ENCODE measurements at regions not wholly inside any gene's neighbourhood (a gene's known extent, or its start where the extent isn't known, plus 50 kb on each side); places are given as distances from the start of the nearest gene placed in this dataset.

- H3K4me3 ChIP-seq (ENCODE audit: low read depth, low read length) = no peak overlapping the region
- no peak for TF ChIP-seq CTCF (IDR thresholded peaks at IDR 0.05)
- no peaks in the 10 kb centered on the region for H3K27me3 ChIP-seq (ENCODE audit: control insufficient read depth, insufficient read depth, low read length)
- H3K27ac ChIP-seq = no peak overlapping the region
- H3K9ac ChIP-seq = no peak overlapping the region
- H3K4me2 ChIP-seq (ENCODE audit: low read length) = no peak overlapping the region
- H3K9me3 ChIP-seq (ENCODE audit: control insufficient read depth, low read length) = no peaks in the 10 kb centered on the region
- no peaks in the 10 kb centered on the region for H3K79me2 ChIP-seq
- H3K36me3 ChIP-seq (ENCODE audit: control insufficient read depth, insufficient read depth, low read length) = no peaks in the 10 kb centered on the region
- H2AFZ ChIP-seq = no peak overlapping the region
- no peaks in the 10 kb centered on the region for H3K4me1 ChIP-seq
These were observed 421.0 kb upstream of the CNTN4 start for GRCh38 chr3:1677576-1678156.

DNA sequence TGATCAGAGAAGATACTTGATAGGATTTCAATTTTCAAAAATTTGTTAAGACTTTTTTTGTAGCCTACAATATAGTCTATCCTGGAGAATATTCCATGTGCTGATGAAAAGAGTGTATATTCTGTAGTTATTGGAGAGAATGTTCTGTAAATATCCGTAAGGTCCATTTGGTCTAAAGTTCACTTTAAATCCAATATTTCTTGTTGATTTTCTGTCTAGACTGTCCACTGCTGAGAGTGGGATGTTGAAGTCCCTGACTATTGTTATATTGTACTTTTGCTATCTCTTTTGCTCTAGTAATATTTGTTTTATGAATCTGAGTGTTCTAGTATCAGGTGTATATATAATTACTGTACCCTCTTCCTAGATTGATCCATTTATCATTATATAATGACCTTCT, 406.2 kb upstream of the CNTN4 start:
- no peaks in the 10 kb centered on the region for H3K4me1 ChIP-seq
- no peaks in the 10 kb centered on the region for H3K36me3 ChIP-seq (ENCODE audit: control insufficient read depth, insufficient read depth, low read length)
- no peak overlapping the region for H3K27ac ChIP-seq
- TF ChIP-seq CTCF (IDR thresholded peaks at IDR 0.05) = no peak
- H2AFZ ChIP-seq = no peak overlapping the region
- no peak overlapping the region for H3K4me3 ChIP-seq (ENCODE audit: low read depth, low read length)
- no peaks in the 10 kb centered on the region for H3K9me3 ChIP-seq (ENCODE audit: control insufficient read depth, low read length)
- H3K9ac ChIP-seq = no peak overlapping the region
- H3K4me2 ChIP-seq (ENCODE audit: low read length) = no peak overlapping the region
- H3K27me3 ChIP-seq (ENCODE audit: control insufficient read depth, insufficient read depth, low read length) = no peaks in the 10 kb centered on the region
- H3K79me2 ChIP-seq = no peaks in the 10 kb centered on the region

- Histone ChIP-seq H3K4me2 (ENCODE audit: low read length) (no peak overlapping the region), H3K36me3 (ENCODE audit: control insufficient read depth, insufficient read depth, low read length) (no peaks in the 10 kb centered on the region), H3K4me1 (no peaks in the 10 kb centered on the region), H3K9ac (no peak overlapping the region), H3K4me3 (ENCODE audit: low read depth, low read length) (no peak overlapping the region), H3K27ac (no peak overlapping the region), H3K9me3 (ENCODE audit: control insufficient read depth, low read length) (no peaks in the 10 kb centered on the region), H3K27me3 (ENCODE audit: control insufficient read depth, insufficient read depth, low read length) (no peaks in the 10 kb centered on the region), H2AFZ (no peak overlapping the region), H3K79me2 (no peaks in the 10 kb centered on the region)
- TF ChIP-seq CTCF (IDR thresholded peaks at IDR 0.05) = no peak
These were observed 405.5 kb upstream of the CNTN4 start for GRCh38 chr3:1693145-1693544.

DNA sequence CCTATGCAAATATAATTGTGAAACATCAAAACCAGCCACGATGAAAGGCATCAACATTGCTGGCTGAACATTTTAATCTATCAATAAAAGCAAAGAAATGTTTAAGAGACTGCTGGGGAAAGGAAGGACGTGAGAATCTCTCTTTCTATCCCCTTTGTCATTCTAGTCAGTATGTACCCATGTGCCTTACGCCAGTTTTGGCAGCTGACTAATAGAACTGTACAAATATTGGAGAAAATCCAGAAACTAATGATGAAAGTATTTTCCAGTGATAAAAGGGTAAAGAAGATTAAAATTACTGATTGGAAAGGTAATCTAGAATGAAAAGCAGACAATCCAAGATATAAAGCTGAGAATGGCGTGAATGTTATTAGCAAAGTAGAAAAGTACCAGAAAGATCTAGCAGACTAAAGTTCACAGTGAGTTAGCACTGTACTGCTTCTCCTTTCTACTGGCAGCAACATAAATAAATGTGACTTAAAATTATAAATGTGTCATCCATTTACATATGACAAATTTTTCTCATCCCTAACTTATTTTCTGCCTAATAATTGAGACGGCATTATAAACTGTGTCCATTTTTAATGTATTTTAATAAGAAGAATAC, 401.9 kb upstream of the CNTN4 start:
- no peaks in the 10 kb centered on the region for H3K27me3 ChIP-seq (ENCODE audit: control insufficient read depth, insufficient read depth, low read length)
- no peaks in the 10 kb centered on the region for H3K9me3 ChIP-seq (ENCODE audit: control insufficient read depth, low read length)
- no peak overlapping the region for H3K27ac ChIP-seq
- no peak overlapping the region for H3K9ac ChIP-seq
- H3K4me1 ChIP-seq = no peaks in the 10 kb centered on the region
- H3K36me3 ChIP-seq (ENCODE audit: control insufficient read depth, insufficient read depth, low read length) = no peaks in the 10 kb centered on the region
- H3K4me3 ChIP-seq (ENCODE audit: low read depth, low read length) = no peak overlapping the region
- no peak for TF ChIP-seq CTCF (IDR thresholded peaks at IDR 0.05)
- no peaks in the 10 kb centered on the region for H3K79me2 ChIP-seq
- H3K4me2 ChIP-seq (ENCODE audit: low read length) = no peak overlapping the region
- no peak overlapping the region for H2AFZ ChIP-seq

- TF ChIP-seq CTCF (IDR thresholded peaks at IDR 0.05) = no peak
- Histone ChIP-seq H3K9ac (no peak overlapping the region), H3K4me2 (ENCODE audit: low read length) (no peak overlapping the region), H3K4me3 (ENCODE audit: low read depth, low read length) (no peak overlapping the region), H2AFZ (no peak overlapping the region), H3K36me3 (ENCODE audit: control insufficient read depth, insufficient read depth, low read length) (no peaks in the 10 kb centered on the region), H3K4me1 (no peaks in the 10 kb centered on the region), H3K9me3 (ENCODE audit: control insufficient read depth, low read length) (no peaks in the 10 kb centered on the region), H3K79me2 (no peaks in the 10 kb centered on the region), H3K27me3 (ENCODE audit: control insufficient read depth, insufficient read depth, low read length) (no peaks in the 10 kb centered on the region), H3K27ac (no peak overlapping the region)
These were observed 399.2 kb upstream of the CNTN4 start for GRCh38 chr3:1699361-1699920.
